ENCODE measurements at regions not wholly inside any gene's neighbourhood (a gene's known extent, or its start where the extent isn't known, plus 50 kb on each side); places are given as distances from the start of the nearest gene placed in this dataset.

DNA sequence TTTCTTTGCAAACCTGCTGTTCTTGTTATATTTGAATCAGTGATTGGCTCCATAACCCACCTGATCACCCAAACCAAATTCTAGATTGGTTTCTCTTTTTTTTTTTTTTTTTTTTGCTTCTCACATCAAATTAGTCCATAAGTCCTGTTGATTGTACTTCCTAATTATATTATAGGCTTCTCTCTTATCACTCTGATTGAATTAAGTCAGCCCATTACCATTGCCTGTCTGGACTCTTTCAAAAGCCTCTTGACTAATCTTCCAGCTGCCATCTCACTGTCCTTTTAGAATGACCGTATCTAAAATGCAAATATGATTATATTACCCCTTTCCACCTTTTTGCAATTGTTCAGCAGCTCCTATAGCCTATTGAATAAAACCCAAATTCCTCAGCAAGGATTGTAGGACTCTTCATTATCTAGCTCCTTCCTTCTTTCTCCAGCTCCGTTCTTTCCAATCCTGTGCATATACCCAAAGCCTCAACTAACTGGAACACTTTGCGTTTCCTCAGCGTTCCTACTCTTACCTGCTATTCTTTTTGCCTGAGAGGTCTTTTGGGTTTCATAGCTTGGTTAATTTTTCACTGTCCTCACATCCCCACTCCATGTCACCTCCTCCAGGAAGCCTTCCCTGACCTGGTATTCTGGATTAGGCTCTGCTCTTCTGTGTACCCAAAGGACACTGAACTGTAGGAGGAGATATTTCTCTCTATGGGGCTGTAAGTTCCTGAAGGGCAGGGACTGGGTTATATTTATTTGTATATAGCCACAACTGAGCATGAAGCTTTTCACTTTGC, 423.3 kb downstream of the TMEM135 start:
- Histone ChIP-seq H3K9me3 (no peaks in the 10 kb centered on the region), H3K27me3 (no peaks in the 10 kb centered on the region), H3K4me3 (no peak overlapping the region), H3K36me3 (replicated peaks in 1 of 2; ENCODE audit: insufficient read depth in 1 of 2, low read depth in 2 of 2) (no peaks in the 10 kb centered on the region), H3K4me1 (no peaks in the 10 kb centered on the region), H3K27ac (no peak overlapping the region)
- DNase-seq (no peak), ATAC-seq (no peak)
- intact Hi-C loops (cut with DNase I) = no loop called here
- 87 to 90% methylated on average over 4 of the region's 4 CpGs for WGBS, 2 donors
- TF ChIP-seq POLR2A (IDR thresholded peaks at IDR 0.05) = no peak
- TF ChIP-seq, protein P1, sequence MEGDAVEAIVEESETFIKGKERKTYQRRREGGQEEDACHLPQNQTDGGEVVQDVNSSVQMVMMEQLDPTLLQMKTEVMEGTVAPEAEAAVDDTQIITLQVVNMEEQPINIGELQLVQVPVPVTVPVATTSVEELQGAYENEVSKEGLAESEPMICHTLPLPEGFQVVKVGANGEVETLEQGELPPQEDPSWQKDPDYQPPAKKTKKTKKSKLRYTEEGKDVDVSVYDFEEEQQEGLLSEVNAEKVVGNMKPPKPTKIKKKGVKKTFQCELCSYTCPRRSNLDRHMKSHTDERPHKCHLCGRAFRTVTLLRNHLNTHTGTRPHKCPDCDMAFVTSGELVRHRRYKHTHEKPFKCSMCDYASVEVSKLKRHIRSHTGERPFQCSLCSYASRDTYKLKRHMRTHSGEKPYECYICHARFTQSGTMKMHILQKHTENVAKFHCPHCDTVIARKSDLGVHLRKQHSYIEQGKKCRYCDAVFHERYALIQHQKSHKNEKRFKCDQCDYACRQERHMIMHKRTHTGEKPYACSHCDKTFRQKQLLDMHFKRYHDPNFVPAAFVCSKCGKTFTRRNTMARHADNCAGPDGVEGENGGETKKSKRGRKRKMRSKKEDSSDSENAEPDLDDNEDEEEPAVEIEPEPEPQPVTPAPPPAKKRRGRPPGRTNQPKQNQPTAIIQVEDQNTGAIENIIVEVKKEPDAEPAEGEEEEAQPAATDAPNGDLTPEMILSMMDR (IDR thresholded peaks at IDR 0.05) = no peak

DNA sequence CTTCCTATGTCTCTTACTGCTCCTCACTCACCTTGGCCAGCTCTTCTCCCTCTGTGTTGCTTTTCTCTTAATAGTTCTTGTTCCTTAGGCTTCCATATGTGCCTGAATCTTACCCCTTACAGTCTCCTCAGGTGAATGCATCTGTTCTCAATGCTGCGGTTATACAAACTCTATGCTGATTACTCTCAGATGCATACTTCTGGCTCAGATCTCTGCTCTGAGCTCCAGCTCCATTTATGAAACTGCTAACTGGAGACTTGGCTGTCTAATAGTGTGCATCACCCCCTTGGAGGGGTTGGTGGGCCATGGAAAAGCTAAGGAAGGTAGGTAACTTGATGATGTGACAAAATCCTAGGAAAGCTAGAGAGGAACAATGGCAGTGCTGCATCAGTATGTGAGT, 422.5 kb downstream of the TMEM135 start:
- ATAC-seq = no peak
- intact Hi-C loops (cut with DNase I) = no loop called here

DNA sequence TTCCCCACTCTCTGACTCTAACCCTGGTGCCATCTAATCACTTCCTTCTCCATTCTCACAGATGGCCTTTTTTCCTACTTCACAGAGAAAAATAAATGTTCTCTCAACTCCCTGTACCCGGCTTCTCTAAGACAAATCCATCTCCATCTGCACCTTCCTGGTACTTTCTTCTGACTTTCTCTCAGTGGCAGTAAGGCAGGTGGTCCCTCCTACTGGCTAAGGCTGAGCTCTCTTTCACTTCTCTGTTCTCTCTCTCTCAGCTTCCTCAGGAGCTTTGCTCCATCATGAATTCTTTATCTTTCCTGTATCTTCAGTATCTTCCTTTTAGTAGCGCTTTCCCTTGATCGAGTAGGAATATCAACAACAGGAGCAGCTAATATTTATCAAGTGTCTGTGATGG, 421.6 kb downstream of the TMEM135 start:
- WGBS, 2 donors = 77 to 82% methylated on average over 3 of the region's 3 CpGs

More for the DNA sequence above, 422.5 kb downstream of the TMEM135 start:
- H3K4me1 ChIP-seq = no peaks in the 10 kb centered on the region
- 92 to 93% methylated on average over 1 of the region's 1 CpG for WGBS, 2 donors
- no peak overlapping the region for H3K27ac ChIP-seq
- H3K9me3 ChIP-seq = no peaks in the 10 kb centered on the region
- no peak for TF ChIP-seq POLR2A (IDR thresholded peaks at IDR 0.05)
- TF ChIP-seq, protein P1 (IDR thresholded peaks at IDR 0.05) = no peak
- DNase-seq = no peak
- H3K4me3 ChIP-seq = no peak overlapping the region
- H3K27me3 ChIP-seq = no peaks in the 10 kb centered on the region
- no peaks in the 10 kb centered on the region for H3K36me3 ChIP-seq (replicated peaks in 1 of 2; ENCODE audit: insufficient read depth in 1 of 2, low read depth in 2 of 2)

DNA sequence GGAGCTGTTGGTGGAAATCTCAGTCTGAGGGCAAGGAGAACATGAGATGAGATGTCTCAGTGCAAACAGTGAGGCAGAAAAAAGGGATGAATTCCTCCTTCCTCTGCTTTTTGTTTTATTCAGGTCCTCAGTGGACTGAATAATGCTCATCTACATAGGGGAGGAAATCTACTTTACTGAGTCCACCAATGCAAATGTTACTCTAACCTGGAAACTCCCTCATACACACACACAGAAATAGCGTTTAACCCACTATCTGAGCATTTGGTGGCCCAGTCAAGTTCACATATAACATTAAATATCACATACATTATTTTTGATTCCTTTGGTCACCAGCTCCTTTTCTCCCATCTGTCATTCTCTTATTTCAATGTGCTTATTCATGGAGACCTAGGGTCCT, 418.8 kb downstream of the TMEM135 start:
- H3K36me3 ChIP-seq (replicated peaks in 1 of 2; ENCODE audit: insufficient read depth in 1 of 2, low read depth in 2 of 2) = no peaks in the 10 kb centered on the region
- no peak overlapping the region for H3K27ac ChIP-seq
- no peaks in the 10 kb centered on the region for H3K4me1 ChIP-seq
- H3K9me3 ChIP-seq = no peaks in the 10 kb centered on the region
- 81 to 90% methylated on average over 1 of the region's 1 CpG for WGBS, 2 donors
- no peak for DNase-seq
- H3K27me3 ChIP-seq = no peaks in the 10 kb centered on the region
- ATAC-seq = no peak
- intact Hi-C loops (cut with DNase I) = no loop called here
- TF ChIP-seq, protein P1 (IDR thresholded peaks at IDR 0.05) = no peak
- TF ChIP-seq POLR2A (IDR thresholded peaks at IDR 0.05) = no peak
- no peak overlapping the region for H3K4me3 ChIP-seq

More for the DNA sequence above, 421.6 kb downstream of the TMEM135 start:
- no peaks in the 10 kb centered on the region for H3K9me3 ChIP-seq
- no peak overlapping the region for H3K27ac ChIP-seq
- TF ChIP-seq, protein P1 (IDR thresholded peaks at IDR 0.05) = no peak
- TF ChIP-seq POLR2A (IDR thresholded peaks at IDR 0.05) = no peak
- no peaks in the 10 kb centered on the region for H3K4me1 ChIP-seq
- no peak overlapping the region for H3K4me3 ChIP-seq
- no peak for ATAC-seq
- intact Hi-C loops (cut with DNase I) = no loop called here
- DNase-seq = no peak
- no peaks in the 10 kb centered on the region for H3K36me3 ChIP-seq (replicated peaks in 1 of 2; ENCODE audit: insufficient read depth in 1 of 2, low read depth in 2 of 2)
- H3K27me3 ChIP-seq = no peaks in the 10 kb centered on the region

DNA sequence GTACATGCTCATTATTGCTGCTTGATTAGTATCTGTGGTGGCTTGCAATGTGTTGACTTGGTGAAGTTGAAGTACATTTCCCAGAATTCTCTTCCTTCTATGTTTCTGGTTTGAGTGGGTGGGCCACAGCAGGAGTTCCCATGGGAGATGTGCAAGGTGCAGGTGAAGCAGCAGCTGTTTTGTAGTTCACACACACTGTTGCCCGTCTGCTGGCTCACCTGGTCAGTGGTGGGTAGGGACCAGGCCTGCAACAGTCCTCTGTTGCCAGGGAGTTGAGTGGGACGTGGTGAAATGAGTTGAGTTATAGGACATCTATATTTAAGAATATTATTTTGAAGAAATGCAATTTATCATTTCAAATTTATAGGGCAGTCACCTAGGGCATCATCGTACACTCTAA, 417.4 kb downstream of the TMEM135 start:
- Histone ChIP-seq H3K9me3 (no peaks in the 10 kb centered on the region), H3K4me3 (no peak overlapping the region), H3K36me3 (replicated peaks in 1 of 2; ENCODE audit: insufficient read depth in 1 of 2, low read depth in 2 of 2) (no peaks in the 10 kb centered on the region), H3K27ac (no peak overlapping the region), H3K27me3 (no peaks in the 10 kb centered on the region), H3K4me1 (no peaks in the 10 kb centered on the region)
- intact Hi-C loops (cut with DNase I) = no loop called here
- WGBS, 2 donors = 88 to 92% methylated on average over 3 of the region's 3 CpGs
- ATAC-seq (no peak), DNase-seq (no peak)
- no peak for TF ChIP-seq POLR2A (IDR thresholded peaks at IDR 0.05)
- TF ChIP-seq, protein P1 (IDR thresholded peaks at IDR 0.05) = no peak
